IPS DF 4.7 (cell line): ENCODE measurements at regions not wholly inside any gene's neighbourhood (a gene's known extent, or its start where the extent isn't known, plus 50 kb on each side); places are given as distances from the start of the nearest gene placed in this dataset.

Experiments
- DNase-seq: peaks from one replicate; pipeline ENCODE4 v3.0.0-alpha.2; 2013; ENCODE audit warnings: low spot score; ENCODE audit errors: extremely low read depth

DNA sequence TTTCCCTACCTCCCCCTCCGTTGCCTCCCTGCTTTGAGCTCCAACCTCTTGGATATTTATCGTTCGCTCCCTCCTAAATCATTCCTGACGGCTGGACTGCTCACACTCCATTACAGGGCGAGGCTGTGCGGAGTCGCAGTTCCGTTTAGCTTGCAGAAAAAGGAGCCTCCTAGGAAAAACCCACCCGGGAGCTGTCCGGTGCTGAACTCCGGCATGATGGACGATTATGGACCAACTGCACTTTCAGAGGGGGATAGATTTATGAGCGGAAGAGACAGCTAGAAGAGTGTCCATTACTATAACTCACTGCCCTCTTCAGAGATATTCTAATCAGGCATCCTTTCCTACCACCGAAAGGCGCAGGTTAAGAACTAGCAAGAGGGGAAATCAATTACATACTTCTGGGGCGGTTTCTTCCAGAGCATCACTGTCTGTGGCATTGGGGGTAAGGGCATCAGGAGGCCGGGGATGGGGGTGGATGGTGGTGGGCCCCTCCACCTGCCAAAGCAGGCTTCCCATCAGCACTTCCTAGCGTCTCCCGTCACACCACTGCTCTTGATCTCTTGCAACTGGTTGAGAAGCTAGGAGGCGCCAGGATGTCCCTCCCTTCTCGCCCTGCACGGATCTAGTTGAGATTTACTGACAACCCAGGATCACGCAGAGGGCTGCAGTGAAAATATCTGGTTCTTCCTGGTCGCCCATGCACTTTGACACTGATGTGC, 251.2 kb downstream of the ENGASE start:
- DNase-seq = no peak

DNA sequence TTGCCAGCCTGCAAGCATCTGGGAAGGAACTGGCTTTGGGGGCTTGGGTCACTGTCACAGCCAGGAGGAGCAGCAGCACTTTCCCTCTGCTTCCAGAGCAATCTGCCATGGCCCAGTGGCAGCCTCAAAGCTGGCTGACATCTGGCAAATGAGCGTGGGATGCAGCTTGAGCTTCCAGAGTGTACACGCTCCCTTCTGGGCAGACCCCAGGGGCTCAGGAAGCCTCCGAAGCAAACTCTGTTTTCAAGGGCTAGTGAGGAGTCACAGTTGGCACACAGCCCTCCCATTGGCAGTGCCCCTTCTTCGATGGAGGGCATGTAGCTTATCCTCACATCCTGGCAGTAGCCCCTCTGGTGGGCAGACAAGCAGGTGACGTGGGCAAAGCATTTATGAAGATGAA, 249.6 kb downstream of the ENGASE start:
- DNase-seq = no peak

DNA sequence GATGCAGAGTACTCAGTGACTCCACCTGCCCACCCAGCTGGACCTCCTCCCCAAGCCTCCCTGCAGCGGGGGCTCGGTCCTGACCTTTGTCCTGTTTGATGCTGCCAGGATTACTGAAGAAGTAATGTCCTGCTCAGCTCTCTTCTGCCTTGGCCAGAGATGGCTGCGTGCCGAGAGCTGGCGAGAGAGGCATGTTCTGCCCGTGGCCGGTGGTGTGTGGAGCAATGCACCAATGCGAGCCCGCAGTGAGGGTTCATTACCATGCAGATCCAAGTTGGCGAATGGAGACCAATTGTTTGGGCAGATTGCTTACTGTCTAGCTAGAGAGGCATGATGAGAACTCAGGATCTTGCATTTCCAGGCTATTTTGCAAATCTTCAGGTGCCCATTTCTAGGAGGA, 248.9 kb downstream of the ENGASE start:
- DNase-seq = no peak

DNA sequence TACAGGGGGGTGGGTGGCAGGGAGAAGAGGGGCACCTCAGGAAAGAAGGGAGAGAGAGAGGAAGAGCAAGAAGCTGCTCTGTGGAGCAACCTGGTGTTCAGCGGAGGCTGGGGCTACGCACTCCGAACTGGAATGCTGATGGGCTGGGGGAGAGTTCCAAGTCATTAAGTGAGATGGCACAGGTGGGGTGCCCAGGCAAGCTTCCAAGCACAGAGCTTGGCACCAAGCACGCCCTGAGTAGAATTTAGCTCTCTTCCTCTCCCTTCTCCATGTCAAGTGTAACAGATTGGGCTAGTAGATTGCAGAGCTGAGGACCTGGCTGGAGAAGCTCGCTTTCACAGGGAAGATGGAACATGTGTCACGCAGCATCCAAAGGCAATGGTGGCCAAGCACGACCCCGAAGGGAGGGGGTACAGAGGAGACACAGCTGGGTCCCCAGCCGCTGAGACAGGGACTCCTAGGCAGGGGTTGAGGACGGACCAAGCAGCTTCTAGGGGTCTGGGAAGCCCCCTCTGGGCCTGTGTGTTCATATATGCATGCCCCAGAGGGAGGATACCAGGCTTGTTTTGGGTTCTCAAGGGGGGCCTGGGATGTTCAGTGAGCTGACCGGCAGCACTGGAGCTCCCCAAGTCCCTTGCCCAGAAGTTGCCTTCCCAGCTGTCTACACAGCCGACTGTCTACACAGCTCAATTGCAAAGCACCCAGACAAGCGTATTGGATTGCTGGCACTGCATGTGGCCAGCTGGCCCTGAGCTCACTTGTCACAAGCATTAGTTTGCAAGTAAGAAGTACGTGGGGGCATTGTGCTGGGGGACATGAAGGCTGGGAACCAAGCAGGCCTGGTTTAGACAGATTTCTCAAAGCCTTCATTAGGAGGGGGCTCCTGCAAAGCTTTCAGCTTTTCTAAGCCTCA, 247.8 kb downstream of the ENGASE start:
- DNase-seq = no peak

DNA sequence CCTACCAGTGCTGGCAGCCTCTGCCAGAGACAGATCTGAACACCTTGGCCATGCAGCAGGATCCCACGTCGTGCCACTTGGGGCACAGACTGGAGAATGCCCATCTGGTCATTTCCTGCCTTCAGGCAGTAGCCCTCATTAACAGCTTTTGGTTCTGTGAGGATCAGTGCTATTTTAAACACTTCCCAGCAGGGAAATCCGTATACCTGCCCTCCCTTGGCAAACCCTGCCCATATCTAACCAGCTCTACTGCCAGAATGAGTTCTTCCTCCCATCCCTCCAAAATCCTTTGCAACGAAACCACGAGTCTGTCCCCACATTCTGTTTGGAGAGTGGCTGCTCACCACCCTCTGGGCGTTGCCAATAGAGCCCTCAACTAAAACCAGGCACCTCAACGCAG, 245.7 kb downstream of the ENGASE start:
- no peak for DNase-seq

DNA sequence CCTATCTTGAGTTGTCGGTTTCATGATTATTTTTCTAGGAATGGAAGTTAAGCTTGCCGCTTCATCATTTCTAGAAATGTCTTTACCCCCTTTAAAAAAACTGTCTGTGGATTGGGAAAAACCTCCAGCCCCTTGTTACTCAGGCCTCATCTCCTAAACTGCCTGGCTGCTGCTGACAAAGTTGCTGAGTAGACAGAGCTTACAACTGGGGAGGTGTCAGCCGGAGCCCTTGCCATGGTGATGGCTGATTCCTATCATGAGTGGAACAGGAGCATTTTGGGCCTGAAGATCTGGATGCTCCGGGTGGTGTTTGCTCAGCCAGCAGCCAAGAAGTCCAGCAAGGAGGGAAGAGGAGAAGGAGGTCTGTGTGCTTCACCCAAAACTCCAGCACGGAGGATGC, 243.3 kb downstream of the ENGASE start:
- DNase-seq = no peak

DNA sequence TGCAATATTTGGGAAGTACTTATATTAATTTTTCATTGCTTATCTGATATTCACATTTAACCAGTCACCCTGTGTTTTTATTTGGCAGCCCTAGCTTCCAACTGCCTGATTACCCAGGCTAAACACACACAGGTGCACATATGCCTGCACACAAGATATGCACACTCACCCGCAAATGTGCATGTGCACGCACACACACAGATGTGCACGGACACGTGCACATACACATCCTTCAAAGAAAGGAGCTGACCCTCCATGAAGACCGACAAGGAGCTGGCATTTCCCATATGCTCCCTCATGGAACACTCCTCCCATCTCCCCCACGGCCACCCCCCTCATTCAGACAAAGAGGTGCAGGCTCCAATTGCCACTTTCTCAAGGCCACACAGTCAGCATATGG, 242.2 kb downstream of the ENGASE start:
- DNase-seq = no peak

DNA sequence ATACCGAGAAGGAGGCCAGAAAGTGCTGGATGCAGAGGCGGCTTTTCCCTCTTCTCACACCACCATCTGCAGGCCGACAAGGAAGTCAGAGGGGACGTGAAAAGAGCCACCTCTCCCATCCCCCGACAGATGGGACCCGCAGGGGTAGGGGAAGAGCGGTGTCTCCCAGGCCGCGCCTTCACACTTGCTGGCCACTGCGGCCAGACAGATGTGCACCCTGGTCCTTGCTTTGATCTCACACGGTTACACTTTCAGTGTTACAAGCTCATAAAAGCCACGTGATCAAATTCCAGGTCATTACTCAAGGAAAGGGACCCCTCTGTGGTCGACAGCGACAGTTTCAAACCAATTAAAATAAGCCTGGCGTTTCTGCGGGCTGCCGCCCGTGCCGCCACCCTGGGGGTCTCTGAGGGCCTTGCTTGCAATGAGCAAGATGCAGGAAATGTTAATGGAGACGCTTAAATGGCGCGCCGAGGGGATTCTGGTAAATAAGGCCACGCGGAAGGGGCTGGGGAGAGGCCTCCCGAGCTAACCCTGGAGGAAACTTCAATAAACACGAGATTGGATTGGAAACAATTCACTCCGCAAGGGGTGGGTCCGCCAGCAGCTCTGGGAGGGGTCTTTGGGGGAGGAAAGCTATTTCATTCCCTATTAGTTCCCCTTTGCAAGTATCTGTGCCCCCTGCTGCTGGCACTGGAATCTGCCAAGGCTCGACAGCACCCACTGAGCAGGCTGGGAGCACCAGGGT, 240.9 kb downstream of the ENGASE start:
- no peak for DNase-seq

DNA sequence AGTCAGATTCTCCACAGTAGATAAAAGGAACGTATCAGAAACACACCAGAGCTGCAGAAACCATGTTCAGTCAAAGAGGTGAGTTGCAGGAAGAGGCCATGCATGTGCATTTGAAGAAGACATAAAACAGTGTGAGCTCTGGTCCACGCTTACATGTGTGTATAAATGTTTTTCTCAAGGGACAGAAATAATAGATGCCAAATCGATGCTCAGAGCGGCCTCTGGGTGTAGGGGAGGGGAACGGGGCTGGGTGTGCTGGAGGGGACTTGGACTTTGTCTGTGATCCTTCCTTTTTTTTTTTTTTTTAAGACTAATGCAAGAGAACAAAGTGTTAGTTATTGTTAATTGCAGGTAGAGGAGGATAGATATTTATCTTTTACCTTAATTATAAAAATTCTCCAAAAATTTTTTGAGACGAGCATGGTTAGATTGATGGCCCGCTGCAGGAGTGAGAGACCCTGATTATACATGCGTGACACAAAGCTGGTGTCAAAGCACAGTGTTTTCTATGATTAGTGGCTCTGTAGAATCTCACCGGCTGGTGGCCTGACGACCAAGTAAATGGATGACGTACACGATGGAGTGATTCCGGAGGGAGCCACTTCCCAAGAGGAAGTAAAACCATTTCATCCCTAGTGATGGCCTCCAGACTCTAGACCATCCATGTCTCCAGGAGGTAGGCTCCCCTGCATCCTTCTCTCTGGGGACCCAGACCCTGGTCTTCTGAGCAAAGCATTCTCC, 240.2 kb downstream of the ENGASE start:
- no peak for DNase-seq

DNA sequence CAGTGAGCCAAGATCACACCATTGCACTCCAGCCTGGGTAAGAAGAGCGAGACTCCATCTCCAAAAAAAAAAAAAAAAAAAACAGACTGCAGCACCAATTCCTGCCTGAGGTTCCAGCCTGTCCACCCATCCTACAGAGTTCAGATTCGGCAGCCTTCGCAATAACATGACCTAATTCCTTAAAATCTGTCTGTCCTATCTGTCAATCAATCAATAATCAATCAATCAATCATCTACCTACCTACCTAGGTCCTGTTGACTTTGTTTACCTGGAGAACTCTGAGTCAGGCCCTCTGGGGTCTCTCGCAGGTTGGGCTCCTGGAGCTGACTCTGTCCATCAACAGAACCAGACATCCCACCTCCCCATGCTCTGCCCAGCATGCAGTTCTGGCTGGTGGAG, 236.7 kb downstream of the ENGASE start:
- DNase-seq = no peak

DNA sequence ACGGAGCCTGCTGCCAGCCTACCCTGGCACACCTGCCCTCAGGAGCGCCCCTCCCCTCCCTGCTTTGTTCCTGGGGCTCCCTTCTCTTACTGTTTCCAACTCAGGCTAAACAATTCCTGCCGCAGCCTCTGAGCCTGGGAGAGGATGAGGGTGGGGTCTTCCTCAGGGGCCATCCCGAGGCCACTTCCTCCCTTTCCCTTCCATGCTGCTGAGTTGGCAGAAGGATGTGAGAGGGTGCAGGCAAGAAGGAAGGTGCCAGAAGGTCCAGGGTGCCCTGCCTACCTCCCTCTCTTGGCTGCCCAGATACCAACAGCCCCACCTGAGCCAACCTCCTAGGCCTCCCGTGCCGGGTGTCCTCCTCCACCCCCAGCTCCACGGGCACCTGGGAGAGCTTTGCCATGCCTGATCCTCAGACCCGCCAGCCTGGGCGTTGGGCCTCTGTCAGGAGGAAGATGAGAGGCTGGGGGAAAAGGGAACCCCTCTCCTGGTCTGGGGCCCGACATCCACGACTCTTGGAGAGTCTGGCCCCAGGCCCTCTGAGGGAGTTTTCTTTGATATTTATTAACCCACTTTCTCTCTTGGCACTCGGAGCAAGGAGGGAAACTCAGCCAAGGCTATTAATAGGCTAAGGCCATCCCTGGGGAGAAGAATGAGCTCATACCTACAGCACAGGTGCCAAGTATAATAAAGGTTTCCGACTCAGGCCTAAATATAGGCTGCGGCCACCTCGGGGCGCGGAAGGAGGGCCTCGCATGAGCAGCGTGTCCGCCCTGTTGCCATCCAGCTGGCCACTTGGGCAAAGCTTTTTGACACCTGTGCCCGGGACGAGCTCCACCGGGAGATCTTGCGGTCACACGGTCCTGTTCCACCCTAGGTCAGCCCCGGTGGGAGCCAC, 232.0 kb downstream of the ENGASE start:
- DNase-seq = no peak

DNA sequence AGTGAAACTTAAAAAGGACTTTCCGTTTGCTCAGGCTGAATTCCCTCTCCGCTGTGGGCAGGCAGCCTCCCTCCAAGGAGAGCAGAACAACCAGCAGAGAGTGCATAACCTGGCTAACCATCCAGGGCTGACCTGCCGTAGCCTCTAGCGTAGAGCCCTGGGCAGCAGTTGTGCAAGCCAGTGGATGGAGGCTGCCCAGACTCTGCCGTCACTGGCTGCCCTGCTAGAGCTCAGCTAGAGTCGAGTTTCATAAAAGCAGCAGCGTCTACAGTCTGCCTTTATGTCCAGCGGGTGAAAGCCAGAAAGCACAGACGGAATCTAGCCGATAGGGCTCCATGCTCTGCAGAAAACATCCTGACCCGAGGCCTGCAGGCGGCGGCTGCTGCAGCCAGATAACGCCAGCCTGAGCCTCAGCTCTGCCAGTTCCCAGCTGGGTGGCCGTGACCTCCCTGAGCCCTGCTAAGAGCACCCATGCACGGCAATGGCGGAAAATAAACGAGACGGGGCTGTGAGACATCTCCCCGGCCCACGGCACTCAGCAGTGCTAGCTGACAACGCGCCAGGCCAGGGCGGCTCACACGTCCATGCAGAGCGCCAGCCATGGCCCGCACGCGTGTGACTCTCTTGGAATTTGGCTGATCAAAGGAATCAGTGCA, 231.3 kb downstream of the ENGASE start:
- no peak for DNase-seq

DNA sequence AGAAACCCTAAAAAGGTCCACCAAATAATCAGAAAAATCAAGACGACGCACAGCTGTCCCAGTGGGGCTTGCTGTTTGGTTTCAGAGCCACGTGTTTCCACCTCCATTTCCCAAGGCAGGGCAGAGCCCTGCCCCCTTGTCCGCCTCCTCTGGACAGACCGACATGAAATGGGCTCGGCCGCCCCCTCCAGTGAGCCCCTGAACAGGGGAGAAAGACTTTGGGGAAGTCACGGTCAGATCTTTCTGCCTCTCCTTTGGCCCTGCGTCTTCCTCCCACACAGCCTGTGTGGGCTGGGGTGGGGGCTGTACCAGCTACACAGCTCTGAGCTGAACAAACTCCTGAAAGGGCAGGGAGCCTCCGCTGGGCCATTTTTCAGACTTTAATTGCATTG, 230.7 kb downstream of the ENGASE start:
- DNase-seq = no peak

DNA sequence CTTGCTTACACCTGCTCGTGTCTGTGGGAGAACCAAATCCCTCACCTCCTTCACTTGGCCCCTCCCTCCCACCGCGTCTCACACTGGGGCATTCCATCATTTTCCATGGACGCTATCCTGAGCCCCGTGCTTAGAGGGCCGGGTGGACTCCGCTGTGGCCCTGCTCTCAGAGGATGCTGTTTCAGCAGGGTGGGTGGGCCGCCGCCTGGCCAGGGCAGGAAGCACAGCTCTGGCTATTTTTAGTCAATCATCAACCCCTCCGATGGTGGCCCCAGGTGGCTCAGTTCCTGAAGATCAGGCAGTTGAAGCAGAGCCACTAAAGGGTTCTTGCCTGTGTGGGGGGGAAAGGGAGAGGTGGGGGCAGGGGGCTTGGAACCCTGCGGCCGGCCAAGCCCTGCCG, 230.3 kb downstream of the ENGASE start:
- DNase-seq = no peak

DNA sequence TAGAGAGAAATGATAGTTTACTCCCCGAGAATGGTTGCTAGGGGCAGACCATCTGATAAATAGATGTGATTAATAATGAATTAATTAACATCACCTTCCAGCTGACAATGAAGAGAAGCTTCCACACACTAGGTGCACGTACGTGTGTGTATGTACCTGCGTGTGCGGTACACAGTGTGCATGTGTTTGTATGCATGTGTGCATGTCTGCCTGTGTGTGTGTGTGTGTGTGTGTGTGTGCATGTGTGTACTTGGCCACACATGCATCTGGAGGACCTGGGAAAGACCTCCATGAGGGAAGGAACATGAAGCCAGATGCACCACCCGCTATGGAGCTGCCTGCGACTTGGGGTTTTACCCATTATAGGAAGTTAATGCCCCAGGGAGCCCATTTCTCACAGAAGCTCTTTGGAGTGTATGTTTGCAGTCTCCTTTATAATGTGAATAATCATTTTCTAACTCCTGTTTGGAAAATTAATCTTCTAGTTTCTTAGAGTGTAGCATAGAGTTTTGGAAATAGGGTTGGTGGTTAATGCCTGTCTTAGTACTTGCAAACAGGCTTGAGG, 229.1 kb downstream of the ENGASE start:
- no peak for DNase-seq

DNA sequence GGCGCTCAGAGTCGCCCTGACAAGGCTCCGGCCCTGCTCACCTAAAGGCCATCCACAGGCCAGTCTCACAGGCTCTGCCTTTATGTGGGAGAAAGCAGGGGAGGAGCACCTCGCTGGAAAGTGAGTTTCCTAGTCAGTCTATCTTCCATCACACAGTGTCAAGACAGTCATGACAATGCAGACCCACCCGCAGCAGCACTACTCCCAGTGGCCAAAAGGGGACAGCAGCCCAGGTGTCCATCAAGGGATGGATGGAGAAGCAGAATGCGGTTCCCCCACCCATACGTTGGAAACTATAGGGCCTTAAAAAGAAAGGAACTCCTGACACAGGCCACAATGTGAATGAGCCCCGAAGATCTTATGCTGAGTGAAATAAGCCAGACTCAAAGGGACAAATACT, 226.8 kb downstream of the ENGASE start:
- no peak for DNase-seq

DNA sequence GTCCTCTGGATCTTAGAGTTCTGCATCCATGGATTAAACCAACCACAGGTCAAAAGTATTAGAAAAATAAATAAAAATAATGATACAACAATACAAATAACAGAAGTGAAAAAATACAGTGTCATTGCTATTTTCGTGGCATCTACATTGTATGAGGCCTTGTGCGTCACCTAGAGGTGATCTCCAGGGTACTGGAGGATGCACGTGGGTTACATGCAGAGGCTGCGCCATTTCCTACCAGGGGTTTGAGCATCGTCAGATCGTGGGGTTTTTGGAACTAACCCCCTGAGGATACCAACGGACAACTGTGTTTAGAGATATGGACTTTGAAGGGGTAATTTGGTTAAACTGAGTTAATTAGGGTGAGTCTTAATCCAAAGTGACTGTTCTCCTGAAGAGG, 224.7 kb downstream of the ENGASE start:
- DNase-seq = no peak

DNA sequence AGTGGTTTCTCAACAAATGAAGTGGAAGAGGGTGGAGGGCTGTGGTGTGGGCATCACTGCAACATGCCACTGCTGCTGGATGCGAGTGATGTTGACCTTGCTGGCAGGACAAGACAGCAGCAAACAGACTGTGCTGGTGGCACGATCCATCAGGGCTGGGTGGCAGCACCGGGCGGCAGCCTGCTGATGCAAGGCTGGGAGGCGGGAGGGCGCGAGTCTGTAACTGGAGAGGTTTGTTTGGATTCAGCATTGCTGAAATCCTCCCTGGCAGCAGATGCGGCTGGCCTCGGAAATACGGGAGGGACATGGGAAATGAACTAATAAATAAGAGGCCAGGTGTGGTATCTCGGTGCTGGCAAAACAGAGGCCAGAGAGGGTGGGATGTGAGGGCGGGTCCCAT, 224.2 kb downstream of the ENGASE start:
- no peak for DNase-seq

DNA sequence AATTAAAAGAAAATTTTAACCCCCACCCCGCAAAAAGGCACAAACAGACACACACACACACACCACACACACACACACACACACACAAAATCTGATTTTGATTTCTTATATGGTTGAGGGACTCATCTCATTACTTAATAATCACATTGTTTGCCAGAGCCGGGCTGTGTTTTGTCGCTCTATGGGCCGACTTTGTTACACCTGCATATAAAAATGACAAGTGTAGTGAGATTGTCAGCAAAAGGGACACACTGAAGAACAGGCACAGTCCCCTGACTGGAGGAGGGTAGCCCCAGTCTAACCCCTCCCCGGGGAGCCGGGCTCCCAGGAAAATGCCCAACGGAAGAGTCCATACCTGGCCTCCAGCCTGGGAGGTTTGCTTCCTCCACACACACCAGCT, 221.6 kb downstream of the ENGASE start:
- DNase-seq = no peak

DNA sequence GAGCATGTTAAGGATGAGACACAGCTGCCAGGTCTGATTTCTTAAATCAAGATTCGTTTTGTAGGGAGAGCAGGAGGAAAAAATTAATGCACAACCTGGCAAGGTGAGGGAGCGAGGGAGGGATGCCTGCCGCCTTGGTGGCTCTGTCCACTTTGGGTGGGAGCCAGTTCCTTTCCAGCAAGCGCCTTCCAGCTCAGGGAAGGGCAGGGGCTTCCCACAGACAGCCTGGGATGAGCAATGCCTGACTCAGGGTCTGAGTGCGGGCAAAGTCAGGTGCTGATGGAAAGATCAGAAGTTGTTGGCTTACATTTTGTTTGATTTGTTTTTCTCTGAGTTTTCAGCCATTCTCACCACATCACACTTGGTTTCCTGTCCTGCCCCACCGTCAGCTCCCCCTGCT, 220.7 kb downstream of the ENGASE start:
- DNase-seq = no peak
